AG09319 (cell line): ENCODE measurements at regions not wholly inside any gene's neighbourhood (a gene's known extent, or its start where the extent isn't known, plus 50 kb on each side); places are given as distances from the start of the nearest gene placed in this dataset.

Source experiments
- DNase-seq: peaks from one replicate; pipeline ENCODE4 v3.0.0-alpha.2; 2010; ENCODE audit warnings: low read depth; ENCODE audit errors: extremely low read depth
- TF ChIP-seq, protein P1 (sequence below): IDR thresholded peaks from 2 replicates; pipeline ENCODE4 v1.5.1; 2011; ENCODE audit warnings: low read depth, mild to moderate bottlenecking, inconsistent platforms, low read length, moderate library complexity

DNA sequence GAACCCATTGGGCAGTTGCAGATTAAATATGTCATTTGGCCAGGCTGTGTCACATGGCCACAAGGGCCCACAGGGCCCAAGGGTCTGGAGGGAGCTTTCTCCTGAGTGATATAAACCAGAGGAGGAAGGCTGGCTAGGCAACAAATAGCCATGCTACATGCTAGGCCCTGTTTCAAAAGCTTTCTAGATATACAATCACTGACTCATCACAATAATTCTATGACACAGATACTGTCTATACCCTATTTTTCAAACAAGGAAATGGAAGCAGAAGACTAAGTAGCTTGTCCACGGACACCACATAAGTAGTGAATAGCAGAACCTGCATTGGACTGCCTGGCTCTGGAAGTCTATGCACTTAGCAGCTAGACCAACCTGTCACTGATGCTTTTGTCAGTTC, 625.4 kb downstream of the NTRK3 start:
- DNase-seq: no peak
- TF ChIP-seq, protein P1, sequence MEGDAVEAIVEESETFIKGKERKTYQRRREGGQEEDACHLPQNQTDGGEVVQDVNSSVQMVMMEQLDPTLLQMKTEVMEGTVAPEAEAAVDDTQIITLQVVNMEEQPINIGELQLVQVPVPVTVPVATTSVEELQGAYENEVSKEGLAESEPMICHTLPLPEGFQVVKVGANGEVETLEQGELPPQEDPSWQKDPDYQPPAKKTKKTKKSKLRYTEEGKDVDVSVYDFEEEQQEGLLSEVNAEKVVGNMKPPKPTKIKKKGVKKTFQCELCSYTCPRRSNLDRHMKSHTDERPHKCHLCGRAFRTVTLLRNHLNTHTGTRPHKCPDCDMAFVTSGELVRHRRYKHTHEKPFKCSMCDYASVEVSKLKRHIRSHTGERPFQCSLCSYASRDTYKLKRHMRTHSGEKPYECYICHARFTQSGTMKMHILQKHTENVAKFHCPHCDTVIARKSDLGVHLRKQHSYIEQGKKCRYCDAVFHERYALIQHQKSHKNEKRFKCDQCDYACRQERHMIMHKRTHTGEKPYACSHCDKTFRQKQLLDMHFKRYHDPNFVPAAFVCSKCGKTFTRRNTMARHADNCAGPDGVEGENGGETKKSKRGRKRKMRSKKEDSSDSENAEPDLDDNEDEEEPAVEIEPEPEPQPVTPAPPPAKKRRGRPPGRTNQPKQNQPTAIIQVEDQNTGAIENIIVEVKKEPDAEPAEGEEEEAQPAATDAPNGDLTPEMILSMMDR: no peak

DNA sequence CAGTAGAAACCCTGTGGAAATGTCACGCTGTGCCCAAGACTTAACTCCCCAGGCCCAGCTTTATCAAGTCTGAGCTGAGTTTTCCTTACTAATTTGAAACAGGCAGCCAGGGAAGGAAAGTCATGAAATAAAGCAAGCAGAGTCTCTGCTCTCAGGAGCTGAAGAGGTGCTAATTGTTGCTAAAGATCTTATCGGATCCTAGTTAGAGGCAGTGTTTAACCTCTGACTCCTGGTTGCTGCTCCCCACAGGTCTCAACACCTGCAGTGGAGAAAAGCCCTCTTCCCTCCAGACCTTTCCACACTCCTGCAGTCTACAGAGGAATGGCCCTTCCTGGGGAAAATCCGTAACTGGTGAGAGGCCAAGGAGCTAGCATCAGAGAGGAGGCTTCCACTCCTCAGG, 628.2 kb downstream of the NTRK3 start:
- no peak for DNase-seq
- TF ChIP-seq, protein P1: no peak

DNA sequence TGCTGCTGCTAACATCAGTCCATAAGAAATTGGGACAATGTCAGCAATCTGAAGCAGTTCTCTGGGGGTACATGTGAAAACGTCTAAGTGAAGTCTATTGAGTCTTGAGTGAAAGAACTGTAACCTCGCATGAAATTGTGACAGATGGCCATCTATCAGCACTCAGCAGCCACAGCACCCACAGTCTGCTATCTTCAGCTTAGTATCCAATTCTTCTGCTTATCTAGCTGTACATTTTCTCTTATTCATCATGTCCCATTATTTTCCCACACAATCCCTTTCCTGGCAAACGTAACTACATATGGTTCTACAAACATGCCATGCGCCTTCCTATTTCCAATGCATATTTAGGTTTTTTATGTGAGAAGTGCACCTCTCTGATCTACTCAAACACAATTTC, 629.7 kb downstream of the NTRK3 start:
- no peak for DNase-seq
- TF ChIP-seq, protein P1: no peak

DNA sequence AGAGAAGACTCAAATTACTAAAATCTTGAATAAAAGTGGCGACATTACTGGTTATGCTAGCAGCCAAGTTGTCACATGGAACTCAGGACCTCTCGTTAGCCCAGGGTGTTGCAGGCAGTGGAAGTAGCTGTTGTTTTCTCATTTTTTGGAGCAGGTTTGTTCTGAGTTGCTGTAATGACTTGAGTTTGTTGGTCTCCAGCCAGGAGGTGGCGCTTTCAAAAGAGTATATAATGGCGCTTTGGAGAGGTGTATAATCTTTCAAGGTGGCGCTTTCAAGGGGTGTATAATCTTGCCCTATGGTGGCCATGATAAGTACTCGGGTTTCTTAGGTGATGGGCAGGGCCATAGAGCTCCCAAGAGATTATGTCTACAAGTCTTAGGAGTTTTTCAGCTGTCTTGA, 632.7 kb downstream of the NTRK3 start:
- TF ChIP-seq, protein P1: no peak
- DNase-seq: no peak

DNA sequence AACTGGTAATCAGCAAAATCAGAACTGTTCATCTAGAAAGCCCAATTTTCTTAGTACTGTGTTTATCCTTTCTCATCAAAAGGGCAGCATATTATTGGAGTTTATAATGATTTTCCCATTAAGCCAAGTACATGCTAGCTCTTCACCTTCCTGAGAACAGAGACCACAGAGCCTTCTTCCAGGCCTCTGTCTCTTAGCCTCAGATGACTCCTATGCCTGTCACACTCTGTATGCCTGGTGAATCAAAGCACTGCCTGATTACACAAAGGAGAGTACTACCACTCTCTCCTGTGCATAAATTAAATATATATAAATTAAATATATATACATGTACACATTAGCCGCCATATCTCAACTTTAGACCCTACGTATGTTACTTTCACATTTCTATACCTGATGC, 636.1 kb downstream of the NTRK3 start:
- no peak for DNase-seq
- TF ChIP-seq, protein P1: no peak

DNA sequence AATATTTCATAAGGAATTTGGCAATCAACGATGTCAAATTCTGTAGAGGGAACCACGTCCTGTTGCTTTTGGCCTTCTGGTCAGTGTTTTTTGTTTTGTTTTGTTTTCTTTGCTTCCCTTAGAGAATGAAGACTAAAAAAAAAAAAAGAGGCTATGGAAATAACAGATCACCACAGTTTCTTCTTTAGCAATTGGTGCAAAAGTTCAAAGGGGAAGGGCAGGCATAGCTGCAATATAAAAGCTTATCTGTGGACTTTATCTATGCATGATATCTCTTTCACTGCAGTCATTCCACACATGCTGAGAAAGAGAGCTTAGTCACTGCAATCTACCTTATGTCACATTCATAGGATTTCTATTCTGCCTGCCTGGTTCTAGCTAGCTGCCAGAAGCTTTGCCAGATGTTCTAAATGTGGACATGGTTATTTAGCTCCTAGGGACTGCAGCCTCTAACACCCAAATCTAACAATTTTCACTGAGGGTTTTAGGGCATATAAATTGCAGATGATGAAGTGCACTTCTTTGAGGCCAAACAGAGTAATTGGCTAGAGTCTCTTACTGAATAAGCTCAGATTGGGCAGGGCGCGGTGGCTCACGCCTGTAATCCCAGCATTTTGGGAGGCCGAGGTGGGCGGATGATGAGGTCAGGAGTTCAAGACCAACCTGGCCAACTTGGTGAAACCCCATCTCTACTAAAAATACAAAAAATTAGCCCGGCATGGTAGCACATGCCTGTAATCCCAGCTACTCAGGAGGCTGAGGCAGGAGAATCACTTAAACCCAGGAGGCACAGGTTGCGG, 637.2 kb downstream of the NTRK3 start:
- TF ChIP-seq, protein P1: no peak
- peak; percentile 18 for DNase-seq

DNA sequence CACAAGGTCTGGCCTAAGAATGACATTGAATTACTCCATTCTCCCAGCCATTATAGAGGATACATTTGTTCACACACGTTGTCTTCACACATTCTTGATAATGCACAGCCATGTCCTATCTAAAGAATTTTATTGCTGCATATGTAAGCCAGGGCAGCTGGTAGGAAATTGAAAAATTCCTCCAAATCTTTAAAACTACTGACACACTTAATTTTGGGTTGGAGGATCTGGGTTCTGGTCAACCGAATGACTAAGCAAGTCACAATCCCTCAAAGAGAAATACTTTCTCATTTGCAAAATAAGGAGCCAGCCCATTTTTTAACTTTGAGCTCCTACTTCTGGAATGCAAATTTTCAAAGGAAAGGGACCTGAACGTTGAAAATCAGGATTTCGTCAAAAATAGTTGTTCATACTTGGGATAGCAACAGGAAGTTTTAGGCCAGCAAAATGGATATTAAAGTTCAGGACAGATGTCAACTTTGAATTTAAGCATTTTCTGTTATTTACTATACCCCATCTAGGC, 638.3 kb downstream of the NTRK3 start:
- TF ChIP-seq, protein P1: no peak
- no peak for DNase-seq
